ENCODE measurements at regions not wholly inside any gene's neighbourhood (a gene's known extent, or its start where the extent isn't known, plus 50 kb on each side); places are given as distances from the start of the nearest gene placed in this dataset.

DNA sequence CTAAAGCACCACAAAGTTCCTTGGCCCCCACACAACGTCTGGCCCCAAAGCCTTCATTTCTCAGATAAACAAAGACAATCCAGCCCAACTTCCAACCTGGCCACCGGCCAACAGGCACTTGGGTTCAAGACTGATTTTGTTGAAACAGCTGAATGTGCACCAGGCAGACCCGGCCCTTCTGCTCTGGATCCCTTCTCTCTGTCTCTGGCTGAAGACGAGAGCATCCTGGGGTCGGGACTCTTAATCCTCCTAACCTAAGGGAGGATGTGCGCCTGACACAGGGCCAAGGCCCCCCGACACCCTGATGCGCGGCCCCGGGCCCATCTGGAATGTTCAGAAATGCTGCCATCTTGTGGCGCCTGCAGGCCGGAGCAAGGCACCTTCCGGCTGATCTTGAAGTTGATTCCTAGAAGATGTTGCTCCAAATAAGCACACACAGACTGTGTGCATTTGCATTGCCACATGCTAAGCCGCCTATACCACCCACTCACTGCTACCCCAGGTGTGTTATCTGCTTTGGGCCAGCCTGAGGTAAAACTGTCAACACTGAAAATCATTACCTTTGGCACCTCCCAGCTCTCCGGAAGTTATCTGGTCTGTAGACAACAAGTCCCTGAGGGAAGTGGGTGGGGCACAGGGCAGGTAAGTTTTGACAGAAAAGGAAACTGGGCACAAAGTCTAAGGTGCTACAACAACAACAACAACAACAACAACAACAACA lies 98.4 kb upstream of the HABP2 start:
- DNase-seq (ENCODE audit: low read depth in 3 of 3, low spot score in 2 of 3), result peak in 1 of 3 donors; percentile 29

DNA sequence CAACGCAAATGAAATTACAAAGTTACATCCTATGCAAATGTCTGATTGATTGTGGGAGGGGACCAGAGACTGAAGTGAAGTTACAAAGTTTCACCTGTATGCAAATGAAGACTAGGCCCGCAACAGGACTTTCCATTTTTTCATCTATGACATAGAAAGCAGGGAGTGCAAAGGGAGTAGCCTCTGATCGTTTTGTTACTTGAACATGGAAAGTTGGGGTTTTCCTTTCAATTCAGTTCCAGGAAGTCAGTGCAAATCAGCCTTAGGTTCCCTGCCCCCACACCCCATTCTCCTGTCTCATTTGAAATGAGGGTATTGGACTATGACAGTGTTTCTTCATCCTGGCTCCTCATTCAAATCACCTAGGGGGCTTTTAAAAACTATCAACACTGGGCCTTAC lies 96.9 kb upstream of the HABP2 start:
- DNase-seq (ENCODE audit: low read depth in 3 of 3, low spot score in 2 of 3), result no peak

DNA sequence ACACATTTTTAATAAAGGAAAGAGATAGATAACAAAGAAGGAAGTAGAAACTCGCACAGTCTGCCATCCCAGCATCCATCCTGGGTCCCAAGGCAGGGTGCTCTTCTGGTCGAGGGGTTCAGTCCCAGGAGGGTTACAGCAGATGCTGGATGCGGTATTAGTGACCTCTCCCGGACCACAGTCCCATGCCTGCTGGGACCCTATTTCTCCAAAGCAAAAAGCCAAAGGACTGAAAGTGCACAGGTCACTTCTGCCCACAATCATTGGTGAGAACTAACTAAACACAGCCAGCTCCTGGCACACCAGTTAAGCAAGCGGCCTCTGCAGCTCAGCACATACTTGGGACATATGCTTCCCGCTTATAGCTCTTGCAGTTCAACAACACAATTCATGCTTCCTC lies 96.1 kb upstream of the HABP2 start:
- no peak for DNase-seq (ENCODE audit: low read depth in 3 of 3, low spot score in 2 of 3)

DNA sequence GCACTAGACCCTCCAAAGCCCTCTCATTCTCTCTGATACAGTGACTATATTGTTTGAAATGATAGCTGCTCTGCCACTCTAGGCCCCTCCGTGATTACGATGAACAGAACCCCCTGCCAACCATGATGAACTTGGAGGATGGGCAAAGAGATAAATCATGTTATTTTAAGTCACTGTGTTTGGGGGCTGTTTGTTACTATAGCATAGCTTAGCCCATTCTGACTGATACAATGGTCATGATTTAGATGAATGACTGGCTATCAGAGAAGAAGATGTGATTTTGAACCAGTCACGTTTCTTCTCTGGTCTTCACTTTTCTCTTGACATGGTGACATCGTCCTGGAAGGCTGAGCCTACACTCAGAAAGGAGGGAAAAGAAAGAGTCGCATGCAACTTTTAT lies 95.4 kb upstream of the HABP2 start:
- DNase-seq (ENCODE audit: low read depth in 3 of 3, low spot score in 2 of 3), result no peak

DNA sequence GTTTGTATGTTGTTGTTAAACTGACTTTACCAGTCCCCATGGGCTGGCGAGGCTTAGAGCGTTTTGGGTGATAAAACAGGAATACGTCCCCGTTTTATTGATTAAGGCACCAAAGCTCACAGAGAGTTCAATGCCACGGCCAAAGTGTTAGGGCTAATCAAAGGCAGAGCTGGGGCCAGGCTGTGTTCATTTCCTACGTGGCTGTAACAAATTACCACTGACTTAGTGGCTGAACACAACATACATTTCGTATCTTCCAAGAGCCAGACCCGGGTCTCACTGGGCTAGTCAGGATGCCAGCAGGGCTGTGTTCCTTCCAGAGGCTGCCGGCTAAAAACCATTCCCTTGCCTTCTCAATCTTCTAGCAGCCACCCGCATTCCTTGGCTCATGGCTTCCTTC lies 94.4 kb upstream of the HABP2 start:
- no peak for DNase-seq (ENCODE audit: low read depth in 3 of 3, low spot score in 2 of 3)

DNA sequence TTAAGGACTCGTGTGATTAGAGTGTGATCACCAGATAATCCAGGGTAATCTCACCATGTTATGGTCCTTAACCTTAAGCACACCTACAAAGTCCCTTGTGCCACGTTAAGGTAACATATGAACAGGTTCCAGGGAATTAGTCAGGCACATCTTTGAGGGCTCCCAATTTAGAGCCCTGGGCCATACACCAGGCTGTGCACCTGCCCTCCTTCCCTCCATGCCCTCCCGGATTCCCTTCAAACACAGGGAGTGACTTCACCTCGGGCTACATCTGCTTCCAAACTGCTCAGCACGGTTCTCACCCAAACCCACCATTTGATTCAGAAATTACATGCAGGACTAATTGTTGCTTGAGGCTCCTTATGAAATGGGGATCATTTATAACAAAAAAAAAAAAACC lies 93.9 kb upstream of the HABP2 start:
- no peak for DNase-seq (ENCODE audit: low read depth in 3 of 3, low spot score in 2 of 3)

DNA sequence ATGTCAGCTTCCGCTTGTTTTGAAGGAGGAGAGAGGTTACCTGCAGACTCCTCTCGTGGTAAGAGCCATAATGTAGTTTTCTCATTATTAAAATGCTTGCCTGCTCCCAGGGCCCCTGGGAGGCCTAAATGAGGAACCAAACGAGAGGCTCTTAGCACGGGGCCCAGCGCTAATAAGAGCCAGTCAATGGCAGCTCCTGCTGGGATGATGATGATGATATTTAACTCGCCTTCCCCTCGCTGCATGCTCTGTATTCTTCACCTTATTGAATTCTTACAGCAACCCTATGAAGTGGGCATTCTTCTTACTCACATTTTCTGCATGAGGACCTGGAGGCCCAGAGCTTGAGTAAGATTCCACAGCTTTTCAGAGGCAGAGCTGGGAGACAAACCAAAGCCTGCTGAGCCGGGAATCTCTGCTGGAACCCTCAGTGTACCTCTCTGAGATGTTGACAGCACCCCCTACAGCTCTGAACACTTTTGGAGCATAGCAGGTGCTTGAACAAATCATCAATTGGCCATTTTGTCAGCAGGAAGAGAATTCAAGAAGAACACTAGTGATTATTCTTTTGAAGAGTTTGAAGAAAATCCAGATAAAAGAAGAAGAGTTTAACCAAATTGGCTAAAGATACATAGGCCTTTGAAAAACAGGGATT lies 93.1 kb upstream of the HABP2 start:
- DNase-seq (ENCODE audit: low read depth in 3 of 3, low spot score in 2 of 3), result no peak

DNA sequence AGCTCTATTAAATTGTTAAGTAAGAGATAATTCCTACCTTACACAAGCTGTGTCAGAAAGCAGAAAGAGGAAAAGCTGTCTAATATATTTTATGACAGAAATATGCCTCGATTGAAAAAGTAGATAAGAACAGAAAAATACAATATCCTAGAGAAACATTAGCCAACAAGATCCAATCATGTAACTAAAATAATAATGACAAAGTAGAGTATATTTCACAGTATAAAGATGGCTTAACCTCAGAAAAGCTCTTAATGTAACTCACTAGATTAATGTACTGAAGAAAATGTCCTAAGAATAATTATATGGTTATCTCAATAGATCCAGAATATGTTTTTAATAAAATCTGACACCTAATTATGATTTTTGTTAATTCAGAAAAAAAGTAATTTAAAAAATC lies 89.8 kb upstream of the HABP2 start:
- DNase-seq (ENCODE audit: low read depth in 3 of 3, low spot score in 2 of 3), result no peak

DNA sequence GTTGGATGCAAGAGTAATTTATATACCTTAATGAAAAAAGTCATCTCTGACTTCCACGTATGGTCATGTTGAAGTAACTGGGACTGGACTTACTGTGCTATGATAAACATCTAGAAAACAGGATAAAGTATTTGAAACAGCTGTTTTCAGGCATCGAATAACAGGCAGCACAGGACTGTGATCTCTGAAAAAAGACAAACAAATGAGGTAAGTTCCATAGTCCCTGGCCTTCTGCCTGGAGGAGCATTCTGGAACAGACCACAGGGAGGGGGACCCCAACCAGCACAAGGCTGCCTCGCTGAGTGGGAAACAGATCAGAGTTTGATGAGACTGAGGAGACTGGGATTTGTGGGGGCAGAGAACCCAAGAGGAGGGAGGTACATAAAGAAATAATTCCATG lies 89.1 kb upstream of the HABP2 start:
- no peak for DNase-seq (ENCODE audit: low read depth in 3 of 3, low spot score in 2 of 3)

DNA sequence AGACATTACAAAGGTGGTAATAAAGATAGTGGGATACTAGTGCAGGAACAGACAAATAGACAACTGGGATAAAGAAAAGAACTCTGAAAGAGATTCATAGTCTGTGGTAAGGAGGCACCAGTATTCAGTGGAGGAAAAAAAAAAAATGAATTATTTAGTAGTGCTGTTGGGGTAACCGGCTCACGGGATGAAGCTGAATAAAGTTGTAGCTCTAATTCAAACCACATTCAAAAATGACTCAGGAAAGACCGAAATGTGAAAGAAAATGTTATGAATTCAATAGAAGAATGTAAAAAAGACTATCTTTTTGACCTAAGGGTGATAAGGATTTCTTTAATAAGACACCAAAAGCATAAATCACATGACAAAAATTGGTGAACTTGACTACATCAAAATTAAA lies 83.1 kb upstream of the HABP2 start:
- no peak for DNase-seq (ENCODE audit: low read depth in 3 of 3, low spot score in 2 of 3)

DNA sequence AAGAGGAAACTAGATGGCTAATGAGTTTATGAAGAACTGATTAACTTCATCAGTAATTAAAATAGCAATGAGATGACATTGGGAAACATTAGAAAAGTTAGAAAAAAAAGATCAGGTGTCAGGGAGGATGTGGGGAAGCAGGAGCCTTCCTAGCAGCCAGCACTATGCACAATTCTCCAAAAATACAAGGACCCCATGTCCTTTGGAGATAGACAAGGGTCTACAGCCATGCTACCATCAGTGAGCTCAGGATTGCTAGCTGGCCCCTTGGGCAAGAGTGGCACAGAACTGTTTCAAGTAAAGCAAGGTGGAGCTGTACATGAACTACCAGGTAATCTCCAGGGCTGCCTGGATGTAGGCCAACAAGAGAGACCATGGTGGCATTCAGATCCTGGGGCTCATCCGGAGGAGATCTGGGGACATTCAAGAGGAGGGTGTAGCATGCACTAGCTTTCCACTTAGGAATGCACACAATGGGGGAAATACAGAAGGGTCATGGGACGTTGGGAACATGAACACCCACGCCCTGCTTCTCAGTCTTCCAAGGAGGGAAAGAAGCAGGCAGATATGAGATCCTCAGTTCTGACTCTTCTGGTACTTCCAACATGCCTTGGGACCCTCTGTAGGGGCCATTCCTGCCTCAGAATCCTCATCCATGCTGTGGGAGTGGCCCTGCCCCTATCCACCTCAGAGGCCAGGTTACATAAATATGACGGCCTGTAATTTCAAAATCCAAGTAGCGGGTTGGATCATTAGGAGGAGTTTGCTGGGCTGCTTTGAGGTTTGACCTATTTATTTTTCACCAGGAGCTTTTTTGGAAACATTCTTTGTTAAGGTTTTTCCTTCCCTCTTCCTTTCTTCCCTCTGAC lies 82.2 kb upstream of the HABP2 start:
- no peak for DNase-seq (ENCODE audit: low read depth in 3 of 3, low spot score in 2 of 3)

DNA sequence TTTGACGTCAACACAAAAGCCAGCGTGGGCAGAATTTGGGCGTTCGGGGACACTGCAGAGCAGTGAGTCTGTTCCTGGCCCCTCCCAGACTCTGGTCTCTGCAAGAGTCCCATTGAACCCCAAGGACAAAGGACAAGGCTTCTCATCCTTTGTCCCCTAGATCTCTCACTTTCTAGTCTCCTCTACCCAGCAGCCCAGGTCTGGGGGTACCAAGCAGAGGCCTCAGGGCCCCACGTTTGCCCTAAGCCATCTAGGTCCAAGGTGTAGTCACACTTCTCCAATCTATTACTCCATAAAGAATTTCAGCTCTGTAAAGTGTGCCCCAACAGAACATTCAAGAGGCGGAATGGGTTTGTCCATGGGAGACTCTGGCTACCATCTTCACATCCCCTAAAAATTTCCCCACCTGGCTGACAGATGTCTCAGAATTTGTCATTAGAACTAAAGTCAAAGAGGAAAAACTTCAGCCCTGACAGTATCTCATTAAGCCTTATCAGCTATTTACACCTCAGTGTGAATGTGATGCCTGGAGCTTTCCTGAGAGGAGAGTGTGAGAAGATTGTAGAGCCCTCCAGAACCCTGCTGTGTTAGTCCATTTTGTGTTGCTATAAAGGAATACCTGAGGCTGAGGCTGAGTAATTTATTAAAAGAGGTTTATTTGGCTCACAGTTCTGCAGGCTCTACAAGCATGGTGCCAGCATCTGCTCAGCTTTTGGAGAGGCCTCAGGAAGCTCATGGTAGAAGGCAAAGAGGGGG lies 81.4 kb upstream of the HABP2 start:
- no peak for DNase-seq (ENCODE audit: low read depth in 3 of 3, low spot score in 2 of 3)

DNA sequence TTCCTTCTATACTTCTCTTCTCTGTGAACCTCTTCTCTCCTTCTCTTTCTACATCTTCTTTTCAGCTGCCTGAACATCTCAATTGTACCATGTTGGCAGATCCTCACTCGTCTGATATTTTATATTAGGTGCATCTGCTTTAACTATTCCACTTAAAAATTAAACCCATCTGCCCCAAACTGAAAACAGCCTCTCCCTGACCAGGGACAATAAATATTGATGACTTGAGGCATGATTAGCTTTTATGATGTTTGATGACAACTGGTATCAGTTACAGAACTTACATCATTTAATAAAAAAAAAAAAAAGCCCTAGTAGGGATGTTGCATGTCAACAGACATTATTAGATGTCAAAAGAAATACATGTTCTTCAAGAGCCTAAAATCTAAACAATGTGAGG lies 79.8 kb upstream of the HABP2 start:
- no peak for DNase-seq (ENCODE audit: low read depth in 3 of 3, low spot score in 2 of 3)

DNA sequence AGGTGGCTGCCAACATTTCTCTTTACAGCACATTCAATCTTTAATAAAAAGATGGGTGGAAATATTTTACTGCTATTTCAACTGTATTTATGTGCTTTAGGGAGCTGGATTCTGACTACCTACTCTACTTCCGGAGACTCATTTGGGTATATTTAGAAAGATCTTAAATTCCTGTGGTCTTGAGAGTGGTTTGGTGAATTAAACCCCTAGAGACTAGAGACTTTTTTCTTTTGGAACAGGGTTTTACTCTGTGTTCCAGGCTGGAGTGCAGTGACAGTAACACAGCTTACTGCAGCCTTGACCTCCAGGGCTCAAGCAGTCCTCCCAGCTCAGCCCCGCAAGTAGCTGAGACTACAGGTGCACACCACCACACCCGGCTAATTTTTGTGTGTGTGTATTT lies 79.0 kb upstream of the HABP2 start:
- DNase-seq (ENCODE audit: low read depth in 3 of 3, low spot score in 2 of 3), result no peak

DNA sequence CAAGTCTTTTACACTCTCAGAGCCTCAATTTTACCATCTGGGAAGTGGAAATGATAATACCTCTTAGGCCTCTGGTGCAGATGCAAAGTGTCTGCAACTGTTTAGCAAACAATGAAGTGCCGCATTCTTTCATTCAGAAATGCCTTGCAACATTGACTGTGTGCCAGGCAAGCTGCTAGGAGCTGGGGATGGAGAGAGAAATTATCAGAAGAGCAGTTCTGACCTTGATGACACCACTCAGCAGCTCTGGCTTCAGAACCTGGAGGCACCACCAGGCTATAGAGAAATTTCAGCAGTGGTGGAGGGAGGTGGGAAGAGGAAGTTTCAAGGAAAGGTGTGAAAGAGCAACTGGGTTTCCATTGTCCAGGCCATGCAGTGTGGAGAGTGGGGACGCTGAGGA lies 78.1 kb upstream of the HABP2 start:
- no peak for DNase-seq (ENCODE audit: low read depth in 3 of 3, low spot score in 2 of 3)

DNA sequence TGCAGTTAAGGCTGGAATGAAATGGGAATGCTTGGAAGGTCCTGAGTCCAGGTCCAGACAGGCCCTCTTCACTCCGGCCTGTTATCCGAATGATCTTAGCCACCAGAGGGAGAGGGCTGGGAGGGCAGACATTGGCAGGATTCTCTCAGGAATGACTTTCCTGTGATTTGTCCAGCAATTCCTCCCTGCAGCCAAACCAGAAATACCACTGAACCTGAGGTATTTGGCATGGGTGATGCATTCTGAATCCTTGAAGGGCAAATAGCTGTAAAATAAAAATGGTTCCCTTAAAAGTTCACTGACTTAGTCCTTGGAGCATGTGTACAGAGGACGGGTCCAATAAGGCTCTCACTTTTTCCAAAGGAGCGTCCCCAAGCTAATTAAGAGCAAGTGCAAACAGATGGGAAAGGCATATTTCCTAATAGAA lies 77.5 kb upstream of the HABP2 start:
- DNase-seq (ENCODE audit: low read depth in 3 of 3, low spot score in 2 of 3), result no peak

DNA sequence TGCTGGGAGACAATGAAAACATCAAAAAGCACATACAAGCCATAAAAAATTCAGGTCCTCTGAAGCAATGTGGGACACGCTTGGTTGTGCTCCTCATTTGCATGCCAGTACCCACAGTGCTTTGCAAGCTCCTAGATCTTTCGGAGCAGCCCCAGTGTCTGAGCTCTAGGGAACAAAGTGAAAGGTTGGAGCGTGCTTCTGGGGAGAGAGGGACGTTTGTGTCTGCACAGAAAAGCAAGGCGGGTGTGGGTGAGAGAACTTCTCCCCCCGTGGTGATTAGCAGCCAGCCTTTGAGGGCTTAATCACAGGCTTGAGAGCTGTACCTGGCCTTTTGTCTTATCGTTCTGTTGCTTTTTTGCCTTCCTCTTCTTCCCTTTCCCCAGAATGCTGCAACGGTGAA lies 76.7 kb upstream of the HABP2 start:
- DNase-seq (ENCODE audit: low read depth in 3 of 3, low spot score in 2 of 3), result no peak

DNA sequence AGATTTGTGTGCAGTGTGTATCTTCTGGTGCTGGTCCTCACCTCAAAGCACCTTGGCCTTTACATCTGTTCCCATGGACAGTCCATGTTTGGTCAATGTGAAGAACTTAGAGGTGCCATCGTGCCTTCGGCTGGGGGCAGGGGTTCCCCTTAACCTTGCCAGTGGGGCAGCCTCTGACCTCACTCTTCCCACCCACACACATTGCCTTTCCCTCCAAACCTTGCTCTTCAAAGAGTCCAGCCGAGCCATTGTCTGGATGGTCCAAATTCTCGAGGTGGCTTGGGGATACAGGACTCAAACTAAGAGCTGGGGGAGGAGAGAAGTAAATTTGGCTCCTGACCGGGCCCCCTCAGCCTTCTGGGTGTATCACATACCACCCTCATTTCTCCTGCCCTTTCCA lies 76.2 kb upstream of the HABP2 start:
- DNase-seq (ENCODE audit: low read depth in 3 of 3, low spot score in 2 of 3), result no peak

DNA sequence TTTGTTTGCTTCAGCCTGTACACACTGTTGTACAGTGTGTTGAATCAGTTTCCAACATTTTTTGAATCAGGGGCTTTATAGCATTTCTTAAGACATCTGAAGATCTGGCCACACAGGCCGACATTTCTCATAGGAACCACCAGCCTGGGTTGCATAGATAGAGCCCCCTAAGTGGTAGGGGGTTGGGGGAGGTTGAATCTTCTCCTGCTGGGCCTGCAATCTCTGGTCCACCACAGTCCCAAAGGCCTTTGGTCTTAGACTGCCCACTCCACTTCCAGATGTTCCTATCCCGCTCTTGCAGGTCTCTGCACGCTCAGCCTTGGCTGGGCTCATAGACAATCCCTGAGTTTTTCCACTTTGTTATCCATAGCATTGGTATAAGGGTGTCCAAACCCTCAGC lies 75.4 kb upstream of the HABP2 start:
- DNase-seq (ENCODE audit: low read depth in 3 of 3, low spot score in 2 of 3), result no peak

DNA sequence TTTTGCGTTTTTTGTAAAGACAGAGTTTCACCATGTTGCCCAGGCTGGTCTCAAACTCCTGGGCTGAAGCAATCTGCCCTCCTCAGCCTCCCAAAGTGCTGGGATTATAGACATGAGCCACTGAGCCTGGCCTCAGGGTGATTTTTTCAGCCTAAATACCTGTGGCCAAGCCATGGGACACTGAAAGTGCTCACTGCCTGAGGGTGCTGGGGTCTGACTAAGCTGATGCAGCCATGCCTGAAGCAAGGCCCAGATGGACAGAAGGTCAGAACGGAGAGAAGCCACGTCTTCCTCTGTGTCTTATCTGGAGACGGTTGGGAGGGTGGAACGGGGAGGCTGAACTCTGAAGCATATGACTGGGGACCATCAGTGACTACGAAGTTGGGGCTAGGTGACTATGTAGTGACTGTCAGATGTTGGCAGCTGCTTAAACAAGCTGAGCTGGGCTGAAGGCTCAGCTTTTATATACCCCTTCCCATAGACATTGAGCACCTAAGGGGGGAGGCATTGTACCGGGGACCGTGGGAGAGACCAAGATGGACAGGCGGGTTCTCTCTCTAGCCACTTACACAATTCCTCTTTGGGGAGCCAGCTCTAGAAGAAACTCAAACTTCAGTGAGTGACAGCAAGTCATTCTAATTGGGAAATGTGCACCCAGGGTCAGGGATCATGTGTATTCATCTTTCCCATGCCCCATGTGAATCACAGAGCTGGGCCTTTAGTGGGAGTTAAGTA lies 73.3 kb upstream of the HABP2 start:
- no peak for DNase-seq (ENCODE audit: low read depth in 3 of 3, low spot score in 2 of 3)

DNA sequence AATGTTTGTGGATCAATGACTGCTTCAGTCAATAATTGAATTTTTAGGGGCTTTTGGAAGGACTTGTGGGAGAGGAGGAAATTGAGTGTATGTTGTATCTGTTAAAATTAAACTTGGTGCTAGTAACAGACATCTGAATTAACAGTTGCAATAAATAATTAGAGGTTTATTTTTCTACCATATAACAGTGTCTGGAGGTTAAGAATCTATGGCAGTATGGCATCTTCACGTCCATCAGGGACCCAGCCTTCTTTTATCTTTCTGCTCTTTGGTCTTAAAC lies 72.8 kb upstream of the HABP2 start:
- DNase-seq (ENCODE audit: low read depth in 3 of 3, low spot score in 2 of 3), result no peak
